ENCODE measurements at regions not wholly inside any gene's neighbourhood (a gene's known extent, or its start where the extent isn't known, plus 50 kb on each side); places are given as distances from the start of the nearest gene placed in this dataset.

- TF ChIP-seq CTCF (IDR thresholded peaks at IDR 0.05) (no peak), POLR2A (IDR thresholded peaks at IDR 0.05) (no peak), POLR2AphosphoS5 (IDR thresholded peaks at IDR 0.05) (no peak), EP300 (IDR thresholded peaks at IDR 0.05) (no peak)
- no peaks in the 10 kb centered on the region for H3K27me3 ChIP-seq
- intact Hi-C loops (cut with DNase I; ENCODE audit: low total_unique reads): no loop called here
- H3K27ac ChIP-seq: no peak overlapping the region
- no peaks in the 10 kb centered on the region for H3K36me3 ChIP-seq
- no peak overlapping the region for H3K4me3 ChIP-seq
- no peaks in the 10 kb centered on the region for H3K4me1 ChIP-seq
- no peaks in the 10 kb centered on the region for H3K9me3 ChIP-seq
- 90 to 100% (median 93%) methylated on average over 2 to 3 of the region's 3 CpGs for WGBS, 5 donors
- no peak for DNase-seq
Measured at GRCh38 chrX:81348388-81348787, 146.5 kb downstream of the SH3BGRL start.

GRCh38 chrX:81354954-81355353 lies 153.1 kb downstream of the SH3BGRL start:
- H3K27me3 ChIP-seq: no peaks in the 10 kb centered on the region
- intact Hi-C loops (cut with DNase I; ENCODE audit: low total_unique reads): no loop called here
- peaks cover 0 to 4% (median 0%) of the 10 kb centered on the region in 4 donors for H3K4me1 ChIP-seq
- 57 to 83% (median 77%) methylated on average over 3 to 4 of the region's 4 CpGs for WGBS, 5 donors
- no peaks in the 10 kb centered on the region for H3K9me3 ChIP-seq
- H3K4me3 ChIP-seq: no peak overlapping the region
- H3K27ac ChIP-seq: no peak overlapping the region
- H3K36me3 ChIP-seq: no peaks in the 10 kb centered on the region
- no peak for TF ChIP-seq EP300 (IDR thresholded peaks at IDR 0.05)
- no peak for TF ChIP-seq POLR2AphosphoS5 (IDR thresholded peaks at IDR 0.05)
- TF ChIP-seq CTCF (IDR thresholded peaks at IDR 0.05): no peak
- TF ChIP-seq POLR2A (IDR thresholded peaks at IDR 0.05): no peak
- no peak for DNase-seq

- WGBS, 5 donors: 12 to 30% (median 14%) methylated on average over 4 of the region's 4 CpGs
- DNase-seq: peak in 1 of 2 donors; percentile 11
- intact Hi-C loops (cut with DNase I; ENCODE audit: low total_unique reads): no loop called here
- no peak for TF ChIP-seq EP300 (IDR thresholded peaks at IDR 0.05)
- TF ChIP-seq POLR2AphosphoS5 (IDR thresholded peaks at IDR 0.05): no peak
- TF ChIP-seq POLR2A (IDR thresholded peaks at IDR 0.05): no peak
- TF ChIP-seq CTCF (IDR thresholded peaks at IDR 0.05): no peak
- Histone ChIP-seq H3K4me1 (peaks cover 0 to 4% (median 0%) of the 10 kb centered on the region in 4 donors), H3K27ac (no peak overlapping the region), H3K36me3 (no peaks in the 10 kb centered on the region), H3K4me3 (no peak overlapping the region), H3K9me3 (no peaks in the 10 kb centered on the region), H3K27me3 (no peaks in the 10 kb centered on the region)
Measured at GRCh38 chrX:81355436-81355835, 153.5 kb downstream of the SH3BGRL start.

GRCh38 chrX:81367291-81367690 lies 165.4 kb downstream of the SH3BGRL start:
- intact Hi-C loops (cut with DNase I; ENCODE audit: low total_unique reads): no loop called here
- no peaks in the 10 kb centered on the region for H3K9me3 ChIP-seq
- H3K27ac ChIP-seq: no peak overlapping the region
- no peak for DNase-seq
- H3K27me3 ChIP-seq: no peaks in the 10 kb centered on the region
- no peaks in the 10 kb centered on the region for H3K4me1 ChIP-seq
- no peak overlapping the region for H3K4me3 ChIP-seq
- H3K36me3 ChIP-seq: no peaks in the 10 kb centered on the region
- TF ChIP-seq POLR2A (IDR thresholded peaks at IDR 0.05) (no peak), CTCF (IDR thresholded peaks at IDR 0.05) (no peak), EP300 (IDR thresholded peaks at IDR 0.05) (no peak), POLR2AphosphoS5 (IDR thresholded peaks at IDR 0.05) (no peak)
- 69 to 95% (median 87%) methylated on average over 3 of the region's 3 CpGs for WGBS, 5 donors

Data from stomach (tissue), 8 donors.